HEK293 (cell line): ENCODE measurements at regions not wholly inside any gene's neighbourhood (a gene's known extent, or its start where the extent isn't known, plus 50 kb on each side); places are given as distances from the start of the nearest gene placed in this dataset.

Experiments
- KLF7 ChIP-seq: fragments of 450-650 bp; formaldehyde crosslinking; IDR thresholded peaks from 2 replicates; pipeline ENCODE4 v1.5.1; 2016; ENCODE audit warnings: missing biosample characterization, missing genetic modification characterization, borderline replicate concordance
- MYNN ChIP-seq: fragments of 450-650 bp; formaldehyde crosslinking; IDR thresholded peaks from 2 replicates; pipeline ENCODE4 v1.5.1; 2016; ENCODE audit warnings: missing biosample characterization, missing genetic modification characterization, borderline replicate concordance
- PATZ1 ChIP-seq: fragments of 450-650 bp; formaldehyde crosslinking; IDR thresholded peaks from 2 replicates; pipeline ENCODE4 v1.5.1; 2016; ENCODE audit warnings: missing biosample characterization, missing genetic modification characterization
- SALL2 ChIP-seq: fragments of 450-650 bp; formaldehyde crosslinking; IDR thresholded peaks from 2 replicates; pipeline ENCODE4 v1.5.0; 2017; ENCODE audit warnings: missing biosample characterization, mild to moderate bottlenecking, missing genetic modification characterization, borderline replicate concordance
- ZBTB26 ChIP-seq: fragments of 450-650 bp; formaldehyde crosslinking; optimal IDR thresholded peaks from 2 replicates; pipeline ENCODE3; 2016; ENCODE audit warnings: missing biosample characterization, mild to moderate bottlenecking, missing genetic modification characterization
- ZNF121 ChIP-seq: fragments of 450-650 bp; formaldehyde crosslinking; IDR thresholded peaks from 2 replicates; pipeline ENCODE4 v1.5.1; 2016; ENCODE audit warnings: missing biosample characterization, missing genetic modification characterization
- ZNF157 ChIP-seq: fragments of 450-650 bp; formaldehyde crosslinking; IDR thresholded peaks from 2 replicates; pipeline ENCODE4 v1.5.1; 2016; ENCODE audit warnings: missing biosample characterization, missing genetic modification characterization
- ZNF211 ChIP-seq: fragments of 450-650 bp; formaldehyde crosslinking; IDR thresholded peaks from 2 replicates; pipeline ENCODE4 v1.5.1; 2016; ENCODE audit warnings: low read depth, missing biosample characterization, missing genetic modification characterization
- ZNF221 ChIP-seq: fragments of 450-650 bp; formaldehyde crosslinking; IDR thresholded peaks from 2 replicates; pipeline ENCODE4 v1.5.1; 2017; ENCODE audit warnings: missing biosample characterization, missing genetic modification characterization, borderline replicate concordance
- ZNF24 ChIP-seq: fragments of 450-650 bp; formaldehyde crosslinking; IDR thresholded peaks from 2 replicates; pipeline ENCODE4 v1.5.1; 2016; ENCODE audit warnings: missing biosample characterization, missing genetic modification characterization
- ZNF311 ChIP-seq: fragments of 450-650 bp; formaldehyde crosslinking; IDR thresholded peaks from 2 replicates; pipeline ENCODE4 v1.5.1; 2017; ENCODE audit warnings: missing biosample characterization, missing genetic modification characterization, borderline replicate concordance
- ZNF416 ChIP-seq: fragments of 450-650 bp; formaldehyde crosslinking; IDR thresholded peaks from 2 replicates; pipeline ENCODE4 v1.5.1; 2016; ENCODE audit warnings: missing biosample characterization, missing genetic modification characterization
- ZNF449 ChIP-seq: fragments of 450-650 bp; formaldehyde crosslinking; IDR thresholded peaks from 2 replicates; pipeline ENCODE4 v1.5.1; 2017; ENCODE audit warnings: missing biosample characterization, mild to moderate bottlenecking, missing genetic modification characterization, moderate library complexity
- ZNF488 ChIP-seq: fragments of 450-650 bp; formaldehyde crosslinking; IDR thresholded peaks from 2 replicates; pipeline ENCODE4 v1.5.1; 2016; ENCODE audit warnings: missing biosample characterization, missing genetic modification characterization
- ZNF549 ChIP-seq: fragments of 450-650 bp; IDR thresholded peaks from 2 replicates; pipeline ENCODE4 v1.5.1; 2018; ENCODE audit warnings: missing biosample characterization, missing genetic modification characterization, mild to moderate bottlenecking, inconsistent platforms, moderate library complexity
- ZNF596 ChIP-seq: fragments of 450-650 bp; IDR thresholded peaks from 2 replicates; pipeline ENCODE4 v1.5.0; 2018; ENCODE audit warnings: missing biosample characterization, mild to moderate bottlenecking, missing genetic modification characterization, moderate library complexity
- ZNF623 ChIP-seq: fragments of 450-650 bp; formaldehyde crosslinking; IDR thresholded peaks from 2 replicates; pipeline ENCODE4 v1.5.1; 2016; ENCODE audit warnings: missing biosample characterization, missing genetic modification characterization
- ZNF658 ChIP-seq: fragments of 450-650 bp; formaldehyde crosslinking; IDR thresholded peaks from 2 replicates; pipeline ENCODE4; 2016; ENCODE audit warnings: missing biosample characterization, missing genetic modification characterization
- ZNF677 ChIP-seq: fragments of 450-650 bp; IDR thresholded peaks from 2 replicates; pipeline ENCODE4 v1.5.0; 2018; ENCODE audit warnings: missing biosample characterization, mild to moderate bottlenecking, missing genetic modification characterization, moderate library complexity
- TF ChIP-seq, protein P1 (sequence below): fragments of 450-650 bp; formaldehyde crosslinking; IDR thresholded peaks from 2 replicates; pipeline ENCODE4 v1.5.1; 2017; ENCODE audit warnings: missing biosample characterization, missing genetic modification characterization
- TF ChIP-seq, protein P2 (sequence below): fragments of 450-650 bp; formaldehyde crosslinking; IDR thresholded peaks from 2 replicates; pipeline ENCODE4 v1.5.1; 2016; ENCODE audit warnings: missing biosample characterization, missing genetic modification characterization
- TF ChIP-seq, protein P3 (sequence below): fragments of 450-650 bp; formaldehyde crosslinking; IDR thresholded peaks from 2 replicates; pipeline ENCODE4 v1.5.1; 2016; ENCODE audit warnings: missing biosample characterization, missing genetic modification characterization
- TF ChIP-seq, protein P4 (sequence below): fragments of 450-650 bp; formaldehyde crosslinking; IDR thresholded peaks from 2 replicates; pipeline ENCODE4 v1.5.1; 2016; ENCODE audit warnings: missing biosample characterization, missing genetic modification characterization

DNA sequence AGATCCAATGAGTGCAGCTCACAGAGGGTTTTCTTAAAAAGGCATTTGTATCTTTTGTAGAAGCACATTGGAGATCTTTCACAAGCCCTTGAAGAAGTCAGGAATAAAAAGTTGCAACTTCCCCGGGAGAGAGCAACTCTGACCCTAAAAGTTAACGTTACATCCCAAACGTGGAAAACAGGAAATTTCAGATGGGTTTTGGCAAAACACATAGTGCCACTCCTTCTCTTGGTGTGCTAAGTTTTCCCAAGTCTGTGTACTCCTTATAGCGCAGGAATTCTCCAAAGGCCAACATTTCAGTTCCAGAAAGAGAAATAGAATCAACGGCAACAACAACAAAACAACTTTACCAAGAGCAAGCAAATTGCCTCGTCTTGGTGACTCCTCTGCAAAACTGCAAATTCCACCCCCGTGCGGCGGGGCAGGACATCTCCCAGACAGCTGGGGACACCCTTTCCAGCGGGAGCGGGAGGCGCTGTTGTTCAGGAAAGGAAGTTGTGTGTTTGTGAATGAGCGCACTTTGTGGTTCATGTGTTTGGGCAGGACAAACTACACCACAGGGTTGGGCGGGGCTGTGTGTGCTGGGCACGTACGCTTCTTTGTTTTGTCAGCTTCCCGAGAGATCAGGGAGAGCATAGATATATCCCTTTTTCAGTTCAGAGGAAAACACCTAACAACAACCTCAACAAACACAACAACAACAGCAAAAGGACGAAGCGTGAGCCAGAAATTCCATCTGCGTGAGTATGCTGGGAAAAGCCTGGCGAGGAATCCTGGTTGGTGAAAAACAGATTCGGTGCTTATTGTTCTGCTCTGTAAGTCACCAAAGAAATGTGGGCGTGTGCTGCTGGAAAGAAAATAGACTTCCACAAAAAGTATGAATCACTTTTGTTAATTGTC is 294.7 kb upstream of the PITRM1 start (continued):
- no peak for TF ChIP-seq ZNF157 (tag by site-specific recombination)
- TF ChIP-seq ZNF596 (tag by site-specific recombination) = no peak
- no peak for TF ChIP-seq ZNF549 (tag by site-specific recombination)
- TF ChIP-seq ZNF221 = no peak
- TF ChIP-seq ZNF623 (tag by site-specific recombination) = no peak
- TF ChIP-seq, protein P1, sequence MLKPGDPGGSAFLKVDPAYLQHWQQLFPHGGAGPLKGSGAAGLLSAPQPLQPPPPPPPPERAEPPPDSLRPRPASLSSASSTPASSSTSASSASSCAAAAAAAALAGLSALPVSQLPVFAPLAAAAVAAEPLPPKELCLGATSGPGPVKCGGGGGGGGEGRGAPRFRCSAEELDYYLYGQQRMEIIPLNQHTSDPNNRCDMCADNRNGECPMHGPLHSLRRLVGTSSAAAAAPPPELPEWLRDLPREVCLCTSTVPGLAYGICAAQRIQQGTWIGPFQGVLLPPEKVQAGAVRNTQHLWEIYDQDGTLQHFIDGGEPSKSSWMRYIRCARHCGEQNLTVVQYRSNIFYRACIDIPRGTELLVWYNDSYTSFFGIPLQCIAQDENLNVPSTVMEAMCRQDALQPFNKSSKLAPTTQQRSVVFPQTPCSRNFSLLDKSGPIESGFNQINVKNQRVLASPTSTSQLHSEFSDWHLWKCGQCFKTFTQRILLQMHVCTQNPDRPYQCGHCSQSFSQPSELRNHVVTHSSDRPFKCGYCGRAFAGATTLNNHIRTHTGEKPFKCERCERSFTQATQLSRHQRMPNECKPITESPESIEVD = no peak; the same call in 1 of the 2 replicates
- TF ChIP-seq ZNF24 (tag by site-specific recombination) = peak; percentile 68; the same call in 1 of the 2 replicates
- no peak for TF ChIP-seq KLF7 (tag by site-specific recombination)
- no peak for TF ChIP-seq ZNF416 (tag by site-specific recombination)
- TF ChIP-seq, protein P2, sequence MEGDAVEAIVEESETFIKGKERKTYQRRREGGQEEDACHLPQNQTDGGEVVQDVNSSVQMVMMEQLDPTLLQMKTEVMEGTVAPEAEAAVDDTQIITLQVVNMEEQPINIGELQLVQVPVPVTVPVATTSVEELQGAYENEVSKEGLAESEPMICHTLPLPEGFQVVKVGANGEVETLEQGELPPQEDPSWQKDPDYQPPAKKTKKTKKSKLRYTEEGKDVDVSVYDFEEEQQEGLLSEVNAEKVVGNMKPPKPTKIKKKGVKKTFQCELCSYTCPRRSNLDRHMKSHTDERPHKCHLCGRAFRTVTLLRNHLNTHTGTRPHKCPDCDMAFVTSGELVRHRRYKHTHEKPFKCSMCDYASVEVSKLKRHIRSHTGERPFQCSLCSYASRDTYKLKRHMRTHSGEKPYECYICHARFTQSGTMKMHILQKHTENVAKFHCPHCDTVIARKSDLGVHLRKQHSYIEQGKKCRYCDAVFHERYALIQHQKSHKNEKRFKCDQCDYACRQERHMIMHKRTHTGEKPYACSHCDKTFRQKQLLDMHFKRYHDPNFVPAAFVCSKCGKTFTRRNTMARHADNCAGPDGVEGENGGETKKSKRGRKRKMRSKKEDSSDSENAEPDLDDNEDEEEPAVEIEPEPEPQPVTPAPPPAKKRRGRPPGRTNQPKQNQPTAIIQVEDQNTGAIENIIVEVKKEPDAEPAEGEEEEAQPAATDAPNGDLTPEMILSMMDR (tag by site-specific recombination) = no peak; the same call in 1 of the 2 replicates
- no peak for TF ChIP-seq ZNF311 (tag by site-specific recombination)
- no peak for TF ChIP-seq ZNF677 (tag by site-specific recombination)
- TF ChIP-seq PATZ1 (tag by site-specific recombination) = peak; percentile 31; the same call in 1 of the 2 replicates
- TF ChIP-seq, protein P3, sequence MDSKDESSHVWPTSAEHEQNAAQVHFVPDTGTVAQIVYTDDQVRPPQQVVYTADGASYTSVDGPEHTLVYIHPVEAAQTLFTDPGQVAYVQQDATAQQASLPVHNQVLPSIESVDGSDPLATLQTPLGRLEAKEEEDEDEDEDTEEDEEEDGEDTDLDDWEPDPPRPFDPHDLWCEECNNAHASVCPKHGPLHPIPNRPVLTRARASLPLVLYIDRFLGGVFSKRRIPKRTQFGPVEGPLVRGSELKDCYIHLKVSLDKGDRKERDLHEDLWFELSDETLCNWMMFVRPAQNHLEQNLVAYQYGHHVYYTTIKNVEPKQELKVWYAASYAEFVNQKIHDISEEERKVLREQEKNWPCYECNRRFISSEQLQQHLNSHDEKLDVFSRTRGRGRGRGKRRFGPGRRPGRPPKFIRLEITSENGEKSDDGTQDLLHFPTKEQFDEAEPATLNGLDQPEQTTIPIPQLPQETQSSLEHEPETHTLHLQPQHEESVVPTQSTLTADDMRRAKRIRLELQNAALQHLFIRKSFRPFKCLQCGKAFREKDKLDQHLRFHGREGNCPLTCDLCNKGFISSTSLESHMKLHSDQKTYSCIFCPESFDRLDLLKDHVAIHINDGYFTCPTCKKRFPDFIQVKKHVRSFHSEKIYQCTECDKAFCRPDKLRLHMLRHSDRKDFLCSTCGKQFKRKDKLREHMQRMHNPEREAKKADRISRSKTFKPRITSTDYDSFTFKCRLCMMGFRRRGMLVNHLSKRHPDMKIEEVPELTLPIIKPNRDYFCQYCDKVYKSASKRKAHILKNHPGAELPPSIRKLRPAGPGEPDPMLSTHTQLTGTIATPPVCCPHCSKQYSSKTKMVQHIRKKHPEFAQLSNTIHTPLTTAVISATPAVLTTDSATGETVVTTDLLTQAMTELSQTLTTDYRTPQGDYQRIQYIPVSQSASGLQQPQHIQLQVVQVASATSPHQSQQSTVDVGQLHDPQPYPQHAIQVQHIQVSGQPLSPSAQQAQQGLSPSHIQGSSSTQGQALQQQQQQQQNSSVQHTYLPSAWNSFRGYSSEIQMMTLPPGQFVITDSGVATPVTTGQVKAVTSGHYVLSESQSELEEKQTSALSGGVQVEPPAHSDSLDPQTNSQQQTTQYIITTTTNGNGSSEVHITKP = peak; percentile 36
- TF ChIP-seq ZNF121 (tag by site-specific recombination) = no peak
- no peak for TF ChIP-seq ZBTB26
- TF ChIP-seq ZNF211 (tag by site-specific recombination) = no peak
- TF ChIP-seq ZNF658 (tag by site-specific recombination) = no peak
- no peak for TF ChIP-seq ZNF488 (tag by site-specific recombination)
- TF ChIP-seq MYNN = no peak
- peak; percentile 98 for TF ChIP-seq ZNF449
- TF ChIP-seq SALL2 (tag by site-specific recombination) = no peak
- TF ChIP-seq, protein P4, sequence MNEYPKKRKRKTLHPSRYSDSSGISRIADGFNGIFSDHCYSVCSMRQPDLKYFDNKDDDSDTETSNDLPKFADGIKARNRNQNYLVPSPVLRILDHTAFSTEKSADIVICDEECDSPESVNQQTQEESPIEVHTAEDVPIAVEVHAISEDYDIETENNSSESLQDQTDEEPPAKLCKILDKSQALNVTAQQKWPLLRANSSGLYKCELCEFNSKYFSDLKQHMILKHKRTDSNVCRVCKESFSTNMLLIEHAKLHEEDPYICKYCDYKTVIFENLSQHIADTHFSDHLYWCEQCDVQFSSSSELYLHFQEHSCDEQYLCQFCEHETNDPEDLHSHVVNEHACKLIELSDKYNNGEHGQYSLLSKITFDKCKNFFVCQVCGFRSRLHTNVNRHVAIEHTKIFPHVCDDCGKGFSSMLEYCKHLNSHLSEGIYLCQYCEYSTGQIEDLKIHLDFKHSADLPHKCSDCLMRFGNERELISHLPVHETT = no peak
